B cell (primary cell): ENCODE measurements at regions not wholly inside any gene's neighbourhood (a gene's known extent, or its start where the extent isn't known, plus 50 kb on each side); places are given as distances from the start of the nearest gene placed in this dataset.

ENCODE experiments used
- ATAC-seq: fragments of 200-7000 bp; cut with Tn5 transposase; one replicate; pipeline ENCODE4 v1.10.0; 2021; ENCODE audit warnings: low read depth, mild to moderate bottlenecking, moderate number of reproducible peaks, moderate library complexity
- CTCF ChIA-PET: fragments of 350-600 bp; sonication (Branson Sonifier 250); formaldehyde crosslinking; loops from one replicate; lab custom pipeline; 2021; ENCODE audit warnings: antibody characterized with exemption, inconsistent platforms; lab: Charles Lee
- POLR2A ChIA-PET: fragments of 350-600 bp; sonication (Branson Sonifier 250); formaldehyde crosslinking; loops from one replicate; lab custom pipeline; 2021; ENCODE audit warnings: antibody characterized with exemption; lab: Charles Lee
- DNase-seq: peaks from one replicate; pipeline ENCODE4 v3.0.0; 2013
- H2AFZ ChIP-seq: 2 replicates; pipeline ENCODE4 v1.6.1; 2012; ENCODE audit warnings: mild to moderate bottlenecking, low read depth, low read length; ENCODE audit not compliant: insufficient read depth, poor library complexity, severe bottlenecking
- H3K27ac ChIP-seq, 2 donors: 1 replicate in 1 of 2; 2 replicates in 1 of 2; pipeline ENCODE4 v1.5.1; 2012 to 2013; ENCODE audit warnings: low read length in 2 of 2, mild to moderate bottlenecking in 2 of 2, moderate library complexity in 1 of 2
- H3K27me3 ChIP-seq, 4 experiments: fragments of 200-600 bp in 1 of 4; sonication (generic) in 1 of 4; replicated peaks in 1 of 4; 1 replicate in 2 of 4; 2 replicates in 2 of 4; pipeline versions ENCODE4 v1.6.1 to v1.7.0; 2013 to 2016; ENCODE audit warnings: low read length in 3 of 4, mild to moderate bottlenecking in 2 of 4, mixed read lengths in 1 of 4, moderate library complexity in 1 of 4; ENCODE audit not compliant: insufficient read depth in 4 of 4, control insufficient read depth in 3 of 4; ENCODE audit errors: control extremely low read depth in 1 of 4
- H3K36me3 ChIP-seq, 2 experiments: replicated peaks in 1 of 2; 1 replicate in 1 of 2; 2 replicates in 1 of 2; pipeline versions ENCODE4 v1.6.1 to v1.7.1; 2013; ENCODE audit warnings: low read length in 1 of 2; ENCODE audit not compliant: insufficient read depth in 2 of 2, control insufficient read depth in 1 of 2; ENCODE audit errors: control extremely low read depth in 1 of 2, extremely low read depth in 1 of 2
- H3K4me1 ChIP-seq, 2 donors: fragments of 200-600 bp in 1 of 2; sonication (generic) in 1 of 2; 1 replicate in 1 of 2; 2 replicates in 1 of 2; pipeline versions ENCODE4 v1.5.1 to v1.6.1; 2013 to 2017; ENCODE audit warnings: low read length in 2 of 2; ENCODE audit not compliant: control insufficient read depth in 2 of 2, insufficient read depth in 2 of 2
- H3K4me2 ChIP-seq: replicated peaks from 2 replicates; pipeline ENCODE3; 2012; ENCODE audit warnings: mild to moderate bottlenecking, low read depth, low read length; ENCODE audit not compliant: poor library complexity, severe bottlenecking
- H3K4me3 ChIP-seq, 5 experiments: fragments of 200-600 bp in 1 of 5; sonication (generic) in 1 of 5; 1 replicate in 3 of 5; 2 replicates in 2 of 5; pipeline versions ENCODE4 v1.5.1 to v1.7.0; 2011 to 2016; ENCODE audit warnings: low read length in 4 of 5, mild to moderate bottlenecking in 4 of 5, low read depth in 2 of 5, control low read depth in 1 of 5, moderate library complexity in 1 of 5; ENCODE audit not compliant: insufficient read depth in 1 of 5; ENCODE audit errors: control extremely low read depth in 1 of 5, extremely low read depth in 1 of 5
- H3K79me2 ChIP-seq: fragments of 200-600 bp; sonication (generic); one replicate; pipeline ENCODE4 v1.6.0; 2016; ENCODE audit warnings: low read length; ENCODE audit not compliant: control insufficient read depth, insufficient read depth
- H3K9ac ChIP-seq: fragments of 200-600 bp; sonication (generic); 2 replicates; pipeline ENCODE4 v1.6.1; 2017; ENCODE audit warnings: mild to moderate bottlenecking, low read length, moderate library complexity
- H3K9me3 ChIP-seq, 3 donors: one replicate each; pipeline versions ENCODE4 v1.6.1 to v1.7.1; 2013; ENCODE audit warnings: low read length in 2 of 3; ENCODE audit not compliant: control insufficient read depth in 2 of 3, insufficient read depth in 1 of 3; ENCODE audit errors: control extremely low read depth in 1 of 3
- H4K20me1 ChIP-seq: 2 replicates; pipeline ENCODE4 v1.6.0; 2012; ENCODE audit warnings: mild to moderate bottlenecking, low read length; ENCODE audit not compliant: insufficient read depth, control insufficient read depth, poor library complexity, severe bottlenecking
- H3K27ac Mint-ChIP-seq: one replicate; pipeline ENCODE4 v1.8.0; 2021; ENCODE audit warnings: mixed read lengths
- H3K27me3 Mint-ChIP-seq: one replicate; pipeline ENCODE4 v1.8.0; 2021; ENCODE audit warnings: mixed read lengths
- H3K4me1 Mint-ChIP-seq: one replicate; pipeline ENCODE4 v1.8.0; 2021; ENCODE audit warnings: mixed read lengths
- H3K4me3 Mint-ChIP-seq: one replicate; pipeline ENCODE4 v1.8.0; 2021; ENCODE audit warnings: mixed read lengths
- H3K9me3 Mint-ChIP-seq: one replicate; pipeline ENCODE4 v1.8.0; 2022; ENCODE audit warnings: mixed read lengths; ENCODE audit not compliant: insufficient read depth
- CTCF ChIP-seq: fragments of 200-600 bp; IDR thresholded peaks from one replicate; pipeline ENCODE4 v1.8.0; 2022; ENCODE audit warnings: antibody characterized with exemption, mild to moderate bottlenecking
- EZH2 ChIP-seq: IDR thresholded peaks from 2 replicates; pipeline ENCODE4 v1.6.1; 2012; ENCODE audit warnings: borderline replicate concordance, low read depth, mild to moderate bottlenecking, moderate library complexity, low read length; ENCODE audit not compliant: insufficient read depth, poor library complexity, severe bottlenecking
- whole genome bisulfite sequencing: methylation state at CpG from one replicate; pipeline ENCODE4 v1.1.5; 2013; ENCODE audit warnings: missing lambda C conversion rate; ENCODE audit not compliant: insufficient coverage; 5-methylcytosine and 5-hydroxymethylcytosine counted together
- intact Hi-C: fragments of 100-400 bp; cut with micrococcal nuclease; formaldehyde crosslinking; loops from one replicate; pipeline ENCODE4 v1.10.0; 2022

- no peaks in the 10 kb centered on the region for H3K27me3 ChIP-seq
- ATAC-seq (no peak), DNase-seq (no peak)
- H3K4me1 ChIP-seq = no peaks in the 10 kb centered on the region
- POLR2A ChIA-PET = no interaction called here
- Mint-ChIP-seq H3K4me1 (peaks cover 7% of the 10 kb centered on the region), H3K9me3 (no peaks in the 10 kb centered on the region), H3K4me3 (no peak overlapping the region), H3K27ac (no peak overlapping the region), H3K27me3 (no peaks in the 10 kb centered on the region)
- CTCF ChIA-PET = no interaction called here
- H3K9ac ChIP-seq = no peak overlapping the region
- H3K4me3 ChIP-seq = no peak overlapping the region
- WGBS = 100% methylated on average over 1 of the region's 1 CpG
- H3K4me2 ChIP-seq = no peak overlapping the region
- H3K27ac ChIP-seq = no peak overlapping the region
- H2AFZ ChIP-seq = no peak overlapping the region
- no peaks in the 10 kb centered on the region for H3K36me3 ChIP-seq
- H3K79me2 ChIP-seq = no peaks in the 10 kb centered on the region
- intact Hi-C loops = no loop called here
- no peaks in the 10 kb centered on the region for H3K9me3 ChIP-seq
- TF ChIP-seq EZH2 (no peak), CTCF (no peak)
- no peaks in the 10 kb centered on the region for H4K20me1 ChIP-seq
These were observed 109.1 kb upstream of the ZNF438 start for GRCh38 chr10:31140716-31141115.

- Mint-ChIP-seq H3K9me3 (no peaks in the 10 kb centered on the region), H3K27me3 (peaks cover 7% of the 10 kb centered on the region), H3K4me3 (no peak overlapping the region), H3K27ac (no peak overlapping the region), H3K4me1 (peaks cover 5% of the 10 kb centered on the region)
- Histone ChIP-seq H3K4me1 (peaks cover 0 to 3% of the 10 kb centered on the region in 2 donors), H4K20me1 (no peaks in the 10 kb centered on the region), H3K79me2 (no peaks in the 10 kb centered on the region), H2AFZ (no peak overlapping the region), H3K9me3 (no peaks in the 10 kb centered on the region), H3K4me3 (no peak overlapping the region), H3K27ac (no peak overlapping the region), H3K9ac (no peak overlapping the region), H3K36me3 (no peaks in the 10 kb centered on the region), H3K4me2 (no peak overlapping the region), H3K27me3 (peaks cover 0 to 7% (median 0%) of the 10 kb centered on the region in 4 experiments)
- DNase-seq = no peak
- 92% methylated on average over 3 of the region's 5 CpGs for WGBS
- intact Hi-C loops = no loop called here
- ATAC-seq = no peak
- TF ChIP-seq EZH2 (no peak), CTCF (no peak)
- CTCF ChIA-PET = no interaction called here
- POLR2A ChIA-PET = no interaction called here
These were observed 110.4 kb upstream of the ZNF438 start for GRCh38 chr10:31142026-31142425.
